ENCODE measurements at regions not wholly inside any gene's neighbourhood (a gene's known extent, or its start where the extent isn't known, plus 50 kb on each side); places are given as distances from the start of the nearest gene placed in this dataset.

GRCh38 chr12:73384592-73384991 is 1112.4 kb downstream of the TRHDE start:
- TF ChIP-seq, protein P1, sequence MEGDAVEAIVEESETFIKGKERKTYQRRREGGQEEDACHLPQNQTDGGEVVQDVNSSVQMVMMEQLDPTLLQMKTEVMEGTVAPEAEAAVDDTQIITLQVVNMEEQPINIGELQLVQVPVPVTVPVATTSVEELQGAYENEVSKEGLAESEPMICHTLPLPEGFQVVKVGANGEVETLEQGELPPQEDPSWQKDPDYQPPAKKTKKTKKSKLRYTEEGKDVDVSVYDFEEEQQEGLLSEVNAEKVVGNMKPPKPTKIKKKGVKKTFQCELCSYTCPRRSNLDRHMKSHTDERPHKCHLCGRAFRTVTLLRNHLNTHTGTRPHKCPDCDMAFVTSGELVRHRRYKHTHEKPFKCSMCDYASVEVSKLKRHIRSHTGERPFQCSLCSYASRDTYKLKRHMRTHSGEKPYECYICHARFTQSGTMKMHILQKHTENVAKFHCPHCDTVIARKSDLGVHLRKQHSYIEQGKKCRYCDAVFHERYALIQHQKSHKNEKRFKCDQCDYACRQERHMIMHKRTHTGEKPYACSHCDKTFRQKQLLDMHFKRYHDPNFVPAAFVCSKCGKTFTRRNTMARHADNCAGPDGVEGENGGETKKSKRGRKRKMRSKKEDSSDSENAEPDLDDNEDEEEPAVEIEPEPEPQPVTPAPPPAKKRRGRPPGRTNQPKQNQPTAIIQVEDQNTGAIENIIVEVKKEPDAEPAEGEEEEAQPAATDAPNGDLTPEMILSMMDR (IDR thresholded peaks at IDR 0.05) = no peak
- TF ChIP-seq ZFX (IDR thresholded peaks at IDR 0.05; ENCODE audit: borderline replicate concordance) = no peak
